Activated T-cell treated with anti-CD3 and anti-CD28 coated beads for 4 hours (primary cell): ENCODE measurements at regions not wholly inside any gene's neighbourhood (a gene's known extent, or its start where the extent isn't known, plus 50 kb on each side); places are given as distances from the start of the nearest gene placed in this dataset.
"Not testable (repeated sequence)": the region's sequence is repeated elsewhere in the genome, so short reads cannot be mapped to it uniquely, and the experiment has no call there.

Experiments used
- DNase-seq: peaks from one replicate; pipeline ENCODE4 v3.0.0-alpha.2; 2020

DNA sequence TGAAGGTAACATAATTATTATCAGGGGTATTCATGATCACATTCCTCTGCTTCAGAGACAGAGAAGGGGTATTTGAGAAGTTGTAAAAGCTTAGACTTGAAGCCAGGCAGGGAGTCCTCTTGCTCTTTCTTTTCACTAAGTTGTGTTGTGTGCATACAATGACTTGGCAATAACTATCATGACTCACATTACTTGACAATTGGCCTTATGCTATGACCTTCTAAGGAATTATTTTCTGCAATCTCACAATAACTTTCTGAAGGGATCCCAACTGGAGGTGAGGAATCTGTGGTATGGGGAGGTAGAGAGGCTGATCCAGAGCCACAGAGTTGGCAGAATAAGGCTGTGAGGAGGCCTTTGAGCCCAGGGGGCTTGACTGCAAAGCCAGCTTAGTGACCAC lies 622.3 kb downstream of the MTRR start:
- DNase-seq = no peak

DNA sequence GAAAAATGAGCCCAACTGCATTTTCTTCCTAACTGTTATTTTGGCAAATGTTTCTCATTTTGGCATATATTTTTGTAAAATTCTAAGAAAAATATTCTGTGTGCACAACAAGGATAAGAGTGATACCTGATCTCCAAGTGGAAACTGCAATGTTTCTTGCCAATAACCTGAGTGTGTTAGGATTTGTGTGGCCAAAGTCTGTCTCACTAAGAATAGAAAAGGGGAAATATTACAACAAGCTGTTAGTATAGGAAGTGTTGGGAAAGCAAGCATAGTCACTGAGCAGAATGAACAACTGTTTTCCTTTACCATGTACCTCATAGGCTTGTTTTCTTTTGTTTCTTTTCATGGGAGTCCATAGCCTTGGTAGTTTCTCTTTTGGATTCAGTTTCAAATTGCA lies 624.2 kb downstream of the MTRR start:
- no peak for DNase-seq

DNA sequence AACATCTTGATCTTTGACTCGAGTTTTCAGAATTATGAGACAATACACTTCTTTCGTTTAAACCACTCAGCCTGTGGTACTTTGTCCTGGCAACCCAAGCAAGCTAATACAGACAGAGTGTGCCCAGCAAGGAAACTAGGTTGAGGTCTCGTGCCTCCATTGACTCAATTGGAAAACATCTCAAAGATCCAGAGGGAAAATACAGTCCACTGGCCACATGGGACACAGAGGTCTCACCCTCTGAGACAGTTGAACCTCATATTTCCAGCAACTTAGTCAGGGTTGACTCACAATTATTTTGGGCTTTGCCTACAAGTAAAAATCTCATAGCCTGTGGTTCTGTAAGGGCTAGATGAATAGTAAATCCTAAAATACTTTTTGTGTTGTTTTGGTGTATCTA lies 631.5 kb downstream of the MTRR start:
- no peak for DNase-seq

DNA sequence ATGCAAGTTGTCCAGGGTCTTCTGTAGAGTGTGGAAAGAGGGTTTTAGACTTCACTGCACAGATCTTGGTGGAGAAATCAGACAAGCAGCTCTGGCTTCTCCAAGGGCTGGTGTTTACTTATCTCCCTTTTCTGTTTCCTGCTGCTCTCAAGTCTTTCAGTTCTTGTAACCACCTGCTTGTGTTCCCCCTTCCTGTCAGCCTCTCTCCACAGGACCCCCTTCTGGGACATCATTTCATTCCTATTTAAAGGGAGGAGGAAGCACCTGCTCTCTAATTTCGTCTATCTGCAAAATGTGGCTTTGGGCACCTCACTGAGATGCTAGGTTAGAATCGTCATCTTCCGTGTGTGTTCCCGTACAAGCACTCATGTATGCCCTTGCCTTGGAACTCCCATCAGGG lies 636.2 kb downstream of the MTRR start:
- no peak for DNase-seq

DNA sequence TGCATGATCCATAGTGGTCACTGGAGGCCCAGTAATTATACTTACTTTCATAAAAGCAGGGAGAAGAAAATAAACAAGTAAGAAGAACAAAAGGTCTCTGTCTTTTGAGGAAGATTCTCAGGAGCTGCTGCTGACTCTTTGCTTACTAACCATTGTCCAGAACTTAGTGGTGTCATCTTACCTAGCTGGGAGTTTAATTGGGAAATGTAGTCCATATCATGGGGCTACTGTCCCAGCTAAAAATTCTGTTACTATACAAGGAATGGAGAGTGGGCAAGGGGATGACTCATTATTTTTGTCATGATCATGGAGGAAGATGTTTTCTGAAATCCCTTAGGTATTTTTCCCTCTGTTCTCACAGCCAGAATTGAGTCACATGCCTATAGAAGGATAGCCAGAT lies 639.3 kb downstream of the MTRR start:
- DNase-seq = no peak

DNA sequence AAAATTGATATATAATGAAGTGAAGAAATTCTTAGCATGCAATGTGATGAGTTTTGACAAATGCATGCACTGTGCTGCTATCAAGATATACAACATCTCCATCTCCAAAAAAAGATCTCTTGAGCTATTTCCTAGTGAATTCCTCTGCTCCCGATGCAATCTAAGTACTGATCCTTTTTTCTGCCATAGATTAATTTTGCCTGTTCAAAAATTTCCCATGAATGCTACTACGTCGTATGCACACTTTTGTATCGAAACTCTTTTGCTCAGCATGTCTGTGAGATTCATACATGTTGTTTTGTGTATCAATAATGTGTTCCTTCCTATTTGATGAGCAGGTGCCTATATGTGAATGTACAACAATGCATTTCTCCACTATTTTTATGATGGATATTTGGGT lies 647.4 kb downstream of the MTRR start:
- no peak for DNase-seq

DNA sequence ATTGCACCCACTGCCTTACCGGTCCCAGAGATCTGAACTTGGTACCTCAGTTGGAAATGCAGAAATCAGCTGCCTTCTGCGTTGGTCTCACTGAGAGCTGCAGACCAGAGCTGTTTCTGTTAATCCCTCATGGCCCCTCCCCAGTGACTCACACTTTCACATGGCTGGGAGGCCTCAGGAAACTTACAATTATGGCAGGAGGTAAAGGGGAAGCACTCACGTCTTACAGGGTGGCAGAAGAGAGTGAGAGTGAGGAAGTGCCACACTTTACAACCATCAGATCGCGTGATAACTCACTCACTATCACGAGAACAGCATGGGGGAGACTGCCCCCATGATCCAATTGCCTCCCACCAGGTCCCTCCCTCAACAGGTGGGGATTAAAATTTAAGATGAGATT lies 648.5 kb downstream of the MTRR start:
- no peak for DNase-seq

DNA sequence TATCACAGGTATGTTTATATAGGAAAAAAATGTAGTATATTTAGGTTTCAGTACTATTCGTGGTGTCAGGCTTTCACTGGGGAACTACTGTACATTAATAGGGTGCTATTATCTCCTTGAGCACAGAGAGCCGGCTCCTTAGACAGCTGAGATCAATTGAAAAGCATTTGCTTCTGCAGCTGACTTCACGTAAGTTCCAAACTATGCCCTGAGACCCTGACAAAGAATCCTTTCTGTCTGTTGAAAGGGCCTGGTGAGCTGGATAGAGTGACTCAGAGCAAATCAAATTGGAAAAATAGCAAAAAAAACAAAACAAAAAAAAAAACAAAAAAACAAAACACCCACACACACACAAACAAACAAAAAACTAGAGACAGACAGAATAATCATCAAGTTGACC lies 652.0 kb downstream of the MTRR start:
- DNase-seq = no peak

DNA sequence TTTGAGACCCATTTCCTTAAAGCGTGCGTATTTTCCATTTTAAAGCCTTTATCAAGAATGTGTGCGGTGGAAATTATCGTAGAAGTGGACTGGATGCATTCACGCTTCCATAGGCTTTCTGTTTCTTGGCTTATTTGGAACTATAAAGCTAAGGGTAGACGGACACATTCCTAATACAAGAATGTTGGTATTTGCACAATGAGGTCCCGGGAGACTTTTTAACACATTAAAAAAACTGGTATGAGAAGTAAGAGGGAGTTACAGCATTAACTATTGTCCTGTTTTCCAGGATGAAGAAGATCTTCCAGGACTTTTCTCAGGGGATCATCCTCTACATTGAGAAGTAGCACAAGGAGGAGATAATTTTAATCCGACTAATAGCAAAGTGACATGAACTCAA lies 653.0 kb downstream of the MTRR start:
- DNase-seq = no peak

DNA sequence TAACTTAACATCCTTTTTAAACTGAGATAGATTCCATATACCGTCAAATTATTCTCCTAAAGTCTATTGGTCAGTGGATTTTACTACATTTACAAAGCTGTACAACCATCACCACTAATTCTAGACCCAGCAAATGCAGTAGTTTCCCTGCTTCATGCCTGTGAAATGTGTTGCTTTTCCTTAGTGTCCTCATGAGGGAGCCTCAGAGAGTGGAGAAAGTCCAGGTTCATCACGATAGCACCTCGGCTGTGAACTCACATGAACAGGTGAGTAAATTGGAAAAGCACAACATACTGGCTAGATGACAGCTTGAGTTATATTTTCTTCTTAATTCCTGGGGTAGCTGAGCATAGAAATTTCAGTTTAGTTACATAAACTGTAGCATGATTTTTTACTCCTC lies 653.7 kb downstream of the MTRR start:
- DNase-seq = no peak

DNA sequence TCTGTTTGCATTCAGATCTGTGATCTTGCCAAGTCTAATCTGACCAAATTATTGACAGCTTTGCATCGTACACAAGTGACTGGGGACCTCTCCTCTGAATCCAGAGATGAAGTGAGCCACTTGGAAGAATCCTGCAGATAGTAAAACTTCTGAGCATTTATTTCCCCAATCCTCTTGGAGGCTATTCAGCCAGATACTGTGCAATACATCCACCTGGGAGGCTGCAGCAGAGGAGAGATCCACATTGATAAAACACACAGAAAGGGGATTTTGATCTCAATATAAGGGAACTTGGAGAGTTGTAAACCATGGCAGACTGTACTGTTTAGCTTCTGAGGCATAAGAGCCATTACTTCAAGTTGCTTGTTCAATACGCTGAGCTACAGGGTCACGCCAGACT lies 654.6 kb downstream of the MTRR start:
- no peak for DNase-seq

DNA sequence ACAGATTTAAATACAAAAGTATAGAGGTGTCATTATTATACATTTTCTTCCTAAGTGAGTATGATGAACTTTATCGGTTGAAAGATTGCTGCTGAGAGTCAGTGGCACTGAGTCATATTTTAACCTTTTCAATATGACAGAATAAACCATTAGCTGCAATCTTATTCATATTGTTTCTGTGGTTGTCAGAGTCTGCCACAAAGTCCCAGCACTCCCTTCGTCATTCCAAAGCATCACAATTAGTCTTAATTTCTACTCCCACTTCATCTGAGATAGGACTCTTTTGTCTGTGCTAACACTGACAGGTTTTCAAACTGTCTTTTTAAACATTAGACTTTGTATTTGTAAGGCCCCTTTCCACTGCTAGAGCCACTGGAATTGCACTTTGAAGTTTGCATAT lies 656.9 kb downstream of the MTRR start:
- DNase-seq = no peak

DNA sequence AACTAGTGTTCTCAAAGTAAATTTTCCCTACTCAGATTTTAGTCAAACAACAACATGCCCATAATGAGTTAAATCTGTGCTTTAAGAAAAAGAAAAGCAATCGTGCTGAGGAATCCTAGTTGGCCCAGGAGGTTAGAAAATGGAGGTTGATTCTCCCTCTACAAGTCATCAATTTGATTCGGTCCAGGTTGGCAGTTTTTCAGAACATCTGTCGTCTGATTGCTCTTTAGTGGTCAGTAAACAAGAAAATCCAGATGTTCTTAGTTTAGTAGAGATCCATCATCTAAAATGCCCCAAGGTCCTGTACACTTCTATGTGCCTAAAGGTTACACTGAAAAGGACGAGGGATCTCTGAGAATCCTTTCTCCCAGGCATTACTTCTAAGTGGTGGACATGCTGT lies 659.2 kb downstream of the MTRR start:
- DNase-seq = no peak

DNA sequence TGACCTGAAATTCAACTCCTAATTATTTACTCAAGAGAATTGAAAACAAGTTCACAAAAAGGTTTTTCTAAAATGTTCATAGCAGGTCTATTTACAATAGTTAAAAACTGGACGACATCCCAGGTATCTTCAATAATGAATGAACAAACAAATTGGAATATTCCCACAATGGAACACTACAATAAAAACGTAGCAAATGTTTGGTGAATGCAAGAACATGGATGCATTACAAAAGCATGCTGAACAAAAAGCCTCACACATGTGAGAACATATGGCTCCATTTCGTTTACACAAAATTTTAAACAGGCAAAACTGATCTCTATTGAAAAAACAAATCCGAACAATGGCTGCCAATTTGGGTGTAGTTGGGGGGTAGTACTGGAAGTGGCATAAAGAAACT lies 669.9 kb downstream of the MTRR start:
- DNase-seq = no peak

DNA sequence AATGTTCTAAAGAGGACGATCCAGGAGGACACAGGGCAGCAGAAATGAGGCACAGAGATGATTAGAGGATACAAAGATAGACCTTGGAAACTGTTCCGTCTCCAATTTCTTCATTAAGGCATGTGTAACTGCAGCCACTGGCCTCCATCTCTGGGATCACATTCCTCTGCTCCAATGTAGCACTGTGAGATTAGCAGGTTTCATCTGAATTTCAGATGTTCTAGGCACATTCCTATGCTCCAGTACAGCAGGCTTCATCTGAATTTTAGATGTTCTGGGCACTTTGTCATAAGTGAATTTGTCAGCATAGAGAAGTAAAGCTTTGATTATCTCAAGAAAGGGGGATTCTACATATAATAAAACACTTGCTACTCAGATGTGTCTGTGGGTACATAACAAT lies 671.4 kb downstream of the MTRR start:
- DNase-seq = no peak

DNA sequence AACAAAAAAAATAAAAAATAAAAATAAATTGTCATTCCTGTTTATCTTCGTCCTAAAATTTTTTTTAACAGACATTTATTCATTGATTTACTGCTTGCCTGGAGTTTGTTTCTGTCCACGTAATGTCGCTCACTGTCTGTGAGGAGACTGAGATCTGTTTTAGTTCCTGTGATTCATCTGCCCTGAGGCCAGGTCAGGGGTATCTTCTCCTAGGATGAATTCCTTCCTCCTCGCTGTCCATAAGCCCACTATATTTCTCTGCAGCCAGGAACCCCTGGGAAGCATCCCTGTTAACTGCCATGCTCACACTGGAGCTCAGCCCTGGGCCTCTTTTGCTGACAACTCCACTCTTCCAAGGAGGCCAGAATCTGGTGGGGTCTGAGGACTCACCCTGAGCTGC lies 682.0 kb downstream of the MTRR start:
- no peak for DNase-seq

DNA sequence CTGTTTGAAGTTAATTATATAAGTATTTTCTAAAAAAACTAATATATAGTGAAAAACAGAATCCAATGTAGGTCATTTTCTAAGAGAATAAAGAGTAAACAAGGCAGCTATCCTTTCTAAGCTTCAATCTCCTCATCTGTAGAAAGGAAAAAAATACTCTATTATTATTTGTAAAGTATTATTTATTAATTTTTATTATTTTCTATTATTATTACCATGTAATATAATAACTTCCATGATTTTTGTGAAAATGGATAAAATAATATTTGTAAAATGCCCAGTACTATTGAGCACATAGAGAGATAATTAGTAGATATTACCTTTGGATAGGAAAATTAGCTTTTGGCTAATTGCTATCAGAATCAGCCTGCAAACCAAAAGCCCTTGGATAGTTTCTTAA lies 684.4 kb downstream of the MTRR start:
- DNase-seq = no peak

DNA sequence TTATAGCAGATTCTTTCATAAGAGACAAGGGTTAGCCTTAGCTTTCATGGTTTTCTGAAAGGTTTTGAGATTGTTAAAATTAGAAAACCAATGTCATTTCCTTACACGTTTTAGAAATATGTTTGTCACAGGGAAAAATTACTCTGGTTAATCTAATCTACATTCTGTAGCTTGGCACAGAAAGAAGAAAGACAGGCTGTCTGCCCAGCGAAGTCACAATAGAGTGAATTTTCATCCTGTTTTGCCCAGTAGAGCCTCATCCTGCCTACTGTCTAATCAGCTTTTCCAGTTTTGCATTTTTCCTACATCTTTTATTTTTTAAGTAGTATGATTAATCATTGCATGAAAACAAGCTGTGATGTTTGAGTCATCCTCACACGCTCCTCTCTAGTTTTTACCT lies 688.8 kb downstream of the MTRR start:
- no peak for DNase-seq

DNA sequence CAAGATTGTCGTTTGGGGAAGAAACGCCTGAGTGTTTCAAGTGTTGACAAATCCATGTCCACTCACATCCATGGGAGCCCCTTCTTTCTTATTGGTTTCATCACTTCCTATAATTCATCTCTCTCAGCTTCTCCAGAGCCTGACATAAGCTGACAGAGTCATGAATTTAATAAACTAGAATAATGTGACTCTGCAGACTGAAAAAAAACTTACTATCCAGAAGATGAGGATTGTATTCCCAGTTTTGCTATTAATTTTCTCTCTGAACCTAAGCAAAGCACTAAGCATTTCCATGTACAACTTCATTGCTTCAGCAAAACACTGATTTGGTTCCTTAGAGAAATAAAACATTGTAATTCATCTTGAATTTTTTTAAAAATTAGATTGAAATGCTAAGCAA lies 691.8 kb downstream of the MTRR start:
- DNase-seq = no peak

DNA sequence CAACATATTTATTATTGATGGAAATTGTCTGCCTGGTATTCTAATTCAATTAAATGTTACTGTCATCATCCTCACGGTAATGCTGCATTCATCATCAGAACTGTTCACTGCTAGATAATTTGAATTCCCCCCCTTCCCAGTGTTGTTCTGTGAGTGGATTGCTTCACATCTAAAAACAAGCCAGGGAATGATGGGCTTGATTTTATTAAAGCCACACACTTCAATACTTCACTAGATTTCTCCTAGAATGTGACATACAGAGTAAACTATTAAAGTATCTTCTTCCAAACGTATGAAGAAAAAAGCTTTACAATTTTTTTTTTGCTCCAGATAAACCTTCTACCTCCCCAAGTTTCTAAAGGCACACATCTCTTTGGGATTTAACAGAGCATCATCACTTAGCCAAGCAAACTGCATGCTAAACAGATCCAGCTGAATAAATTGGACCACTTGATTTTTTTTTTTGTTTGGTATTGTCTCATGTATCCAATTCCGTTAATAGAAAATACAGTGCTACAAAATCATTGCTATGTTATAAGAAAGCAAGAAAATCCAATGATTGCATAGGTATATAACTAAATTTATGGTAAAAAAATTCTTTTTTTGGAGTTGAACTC lies 692.4 kb downstream of the MTRR start:
- DNase-seq = no peak

DNA sequence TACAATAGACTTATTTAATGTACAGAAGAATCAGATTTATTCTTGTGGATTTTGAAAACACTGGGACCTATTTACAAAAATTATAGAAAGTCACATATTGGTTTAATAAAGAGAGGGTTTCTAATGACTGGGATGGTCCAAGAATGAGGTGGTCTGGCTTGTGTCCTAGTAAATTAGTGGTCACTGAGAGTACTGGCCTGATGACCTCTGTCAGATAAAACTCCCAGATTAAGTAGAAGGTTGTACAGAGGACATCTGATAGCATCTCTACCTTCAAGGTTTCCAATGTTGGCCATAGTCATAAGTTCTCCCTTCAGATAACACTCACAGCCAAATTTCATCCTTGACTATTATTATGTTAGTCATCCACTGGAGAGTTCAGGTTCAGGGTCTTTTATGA lies 692.9 kb downstream of the MTRR start:
- DNase-seq = no peak

DNA sequence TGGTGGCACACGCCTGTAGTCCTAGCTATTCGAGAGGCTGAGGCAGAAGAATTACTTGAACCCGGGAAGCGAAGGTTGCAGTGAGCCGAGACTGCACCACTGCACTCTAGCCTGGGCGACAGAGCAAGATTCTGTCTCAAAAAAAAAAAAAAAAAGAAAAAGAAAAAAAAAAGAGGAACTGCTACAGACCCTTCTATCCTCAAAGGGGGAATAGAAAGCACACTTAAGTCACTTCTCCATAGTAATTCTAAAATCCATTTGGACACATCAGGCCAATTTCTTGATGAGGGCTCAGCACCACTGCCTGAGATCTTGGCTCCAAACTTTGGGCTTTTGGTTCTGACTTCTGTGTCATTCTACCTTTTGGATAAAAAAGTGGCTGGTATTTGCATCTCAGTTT lies 694.6 kb downstream of the MTRR start:
- not testable (repeated sequence) for DNase-seq

DNA sequence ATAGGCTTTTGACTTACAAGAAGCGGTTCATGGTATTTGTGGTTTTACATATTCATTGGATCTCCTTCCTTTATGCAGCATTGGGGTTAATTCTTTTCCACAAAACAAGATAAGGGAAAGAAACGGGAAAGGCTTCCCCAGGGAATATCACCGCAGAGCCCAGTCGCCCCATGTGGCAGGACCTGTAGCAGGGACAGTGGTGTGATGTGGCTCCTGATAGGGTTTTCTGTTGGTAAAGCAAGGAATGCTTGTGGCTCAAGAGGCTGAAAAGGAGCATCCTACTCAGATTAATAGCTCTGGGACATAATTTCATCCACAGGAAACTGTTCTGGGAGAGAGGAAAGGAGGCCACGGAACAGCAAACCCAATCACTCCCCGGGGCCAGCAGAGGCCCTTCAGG lies 699.9 kb downstream of the MTRR start:
- DNase-seq = no peak

DNA sequence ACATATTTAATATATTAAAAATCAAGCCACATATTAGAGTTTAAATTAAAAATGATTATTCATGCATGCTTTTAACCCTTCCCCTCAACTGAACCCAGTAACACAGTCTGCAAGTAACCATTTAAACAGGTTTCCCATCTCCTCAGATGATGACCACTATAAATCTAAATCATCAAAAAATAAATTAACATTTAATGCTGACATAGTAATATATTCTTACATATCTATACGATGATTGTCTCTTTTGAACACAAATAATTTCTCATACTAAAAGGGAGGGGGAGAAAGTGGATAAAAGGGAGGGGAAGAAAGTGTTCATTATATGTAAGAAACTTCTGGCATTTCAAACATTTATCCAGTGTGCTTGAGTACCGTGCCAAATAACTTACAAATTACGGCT lies 701.6 kb downstream of the MTRR start:
- no peak for DNase-seq

DNA sequence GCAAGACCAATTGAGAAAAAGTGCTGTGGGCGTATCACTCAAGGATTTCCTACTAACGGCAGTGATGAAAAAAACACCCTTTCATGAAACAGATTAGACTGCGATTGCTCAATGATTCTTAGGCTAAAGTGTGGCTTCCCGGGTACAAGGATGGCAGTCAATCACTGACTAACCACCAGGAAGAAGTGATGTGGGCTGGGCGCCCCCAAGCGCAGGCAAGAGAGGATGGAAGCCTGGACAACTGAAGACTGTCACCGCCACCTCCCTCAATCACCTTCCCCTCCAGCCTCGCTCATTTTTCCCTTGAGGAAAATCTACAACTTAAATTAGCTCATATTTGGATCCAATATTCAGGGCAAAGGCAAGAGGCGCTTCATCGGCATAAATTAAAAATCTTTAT lies 707.2 kb downstream of the MTRR start:
- no peak for DNase-seq

DNA sequence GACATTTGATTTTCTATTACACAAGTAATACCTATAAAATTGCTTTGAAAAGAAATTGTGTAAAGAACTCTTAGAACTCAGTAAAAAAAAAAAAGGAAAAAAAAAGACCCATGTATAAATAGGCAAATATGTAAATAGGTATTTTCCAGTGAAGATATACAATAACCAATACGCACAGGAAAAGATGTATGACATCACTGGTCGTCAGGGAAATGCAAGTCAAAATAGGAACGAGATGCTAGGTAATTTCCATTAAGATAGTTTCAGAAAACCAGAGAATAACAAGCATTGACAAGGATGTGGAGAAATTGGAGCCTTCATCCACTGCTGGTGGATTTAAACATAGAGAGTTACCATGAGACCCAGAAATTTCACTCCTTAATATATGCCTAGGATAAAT lies 708.8 kb downstream of the MTRR start:
- no peak for DNase-seq
